ENCODE measurements at regions not wholly inside any gene's neighbourhood (a gene's known extent, or its start where the extent isn't known, plus 50 kb on each side); places are given as distances from the start of the nearest gene placed in this dataset.

GRCh38 chr15:53462651-53463050 lies 296.8 kb downstream of the WDR72 start:
- no peaks in the 10 kb centered on the region for H3K4me1 ChIP-seq (ENCODE audit: control insufficient read depth, insufficient read depth, low read length)
- H3K4me3 ChIP-seq (ENCODE audit: low read length): no peak overlapping the region
- H3K27me3 ChIP-seq (replicated peaks; ENCODE audit: control insufficient read depth, insufficient read depth, low read length): no peaks in the 10 kb centered on the region
- H3K36me3 ChIP-seq (ENCODE audit: control insufficient read depth, insufficient read depth, low read length, severe bottlenecking): no peaks in the 10 kb centered on the region
- no peak for DNase-seq (ENCODE audit: low read depth)
- H3K9ac ChIP-seq (ENCODE audit: low read length): no peak overlapping the region
- no peaks in the 10 kb centered on the region for H3K9me3 ChIP-seq (ENCODE audit: control insufficient read depth, low read length)

GRCh38 chr15:53461677-53462076 lies 297.8 kb downstream of the WDR72 start:
- Histone ChIP-seq H3K4me3 (ENCODE audit: low read length) (no peak overlapping the region), H3K4me1 (ENCODE audit: control insufficient read depth, insufficient read depth, low read length) (no peaks in the 10 kb centered on the region), H3K27me3 (replicated peaks; ENCODE audit: control insufficient read depth, insufficient read depth, low read length) (no peaks in the 10 kb centered on the region), H3K9ac (ENCODE audit: low read length) (no peak overlapping the region), H3K36me3 (ENCODE audit: control insufficient read depth, insufficient read depth, low read length, severe bottlenecking) (no peaks in the 10 kb centered on the region), H3K9me3 (ENCODE audit: control insufficient read depth, low read length) (no peaks in the 10 kb centered on the region)
- no peak for DNase-seq (ENCODE audit: low read depth)

- H3K9ac ChIP-seq (ENCODE audit: low read length): no peak overlapping the region
- DNase-seq (ENCODE audit: low read depth): no peak
- H3K9me3 ChIP-seq (ENCODE audit: control insufficient read depth, low read length): no peaks in the 10 kb centered on the region
- H3K27me3 ChIP-seq (replicated peaks; ENCODE audit: control insufficient read depth, insufficient read depth, low read length): no peaks in the 10 kb centered on the region
- H3K4me1 ChIP-seq (ENCODE audit: control insufficient read depth, insufficient read depth, low read length): no peaks in the 10 kb centered on the region
- no peak overlapping the region for H3K4me3 ChIP-seq (ENCODE audit: low read length)
- no peaks in the 10 kb centered on the region for H3K36me3 ChIP-seq (ENCODE audit: control insufficient read depth, insufficient read depth, low read length, severe bottlenecking)
Observed at GRCh38 chr15:53458736-53459135, 300.7 kb downstream of the WDR72 start.

- Histone ChIP-seq H3K9ac (ENCODE audit: low read length) (no peak overlapping the region), H3K9me3 (ENCODE audit: control insufficient read depth, low read length) (no peaks in the 10 kb centered on the region), H3K36me3 (ENCODE audit: control insufficient read depth, insufficient read depth, low read length, severe bottlenecking) (no peaks in the 10 kb centered on the region), H3K4me1 (ENCODE audit: control insufficient read depth, insufficient read depth, low read length) (peaks cover 4% of the 10 kb centered on the region), H3K4me3 (ENCODE audit: low read length) (no peak overlapping the region), H3K27me3 (replicated peaks; ENCODE audit: control insufficient read depth, insufficient read depth, low read length) (no peaks in the 10 kb centered on the region)
- DNase-seq (ENCODE audit: low read depth): no peak
Observed at GRCh38 chr15:53457479-53457878, 302.0 kb downstream of the WDR72 start.

GRCh38 chr15:53454843-53455721 lies 304.4 kb downstream of the WDR72 start:
- no peak for DNase-seq (ENCODE audit: low read depth)
- Histone ChIP-seq H3K36me3 (ENCODE audit: control insufficient read depth, insufficient read depth, low read length, severe bottlenecking) (no peaks in the 10 kb centered on the region), H3K9ac (ENCODE audit: low read length) (no peak overlapping the region), H3K4me1 (ENCODE audit: control insufficient read depth, insufficient read depth, low read length) (peaks cover 5% of the 10 kb centered on the region), H3K9me3 (ENCODE audit: control insufficient read depth, low read length) (no peaks in the 10 kb centered on the region), H3K4me3 (ENCODE audit: low read length) (no peak overlapping the region), H3K27me3 (replicated peaks; ENCODE audit: control insufficient read depth, insufficient read depth, low read length) (no peaks in the 10 kb centered on the region)

GRCh38 chr15:53454535-53454842 lies 305.0 kb downstream of the WDR72 start:
- no peaks in the 10 kb centered on the region for H3K36me3 ChIP-seq (ENCODE audit: control insufficient read depth, insufficient read depth, low read length, severe bottlenecking)
- no peak for DNase-seq (ENCODE audit: low read depth)
- H3K9me3 ChIP-seq (ENCODE audit: control insufficient read depth, low read length): no peaks in the 10 kb centered on the region
- peaks cover 5% of the 10 kb centered on the region for H3K4me1 ChIP-seq (ENCODE audit: control insufficient read depth, insufficient read depth, low read length)
- no peak overlapping the region for H3K9ac ChIP-seq (ENCODE audit: low read length)
- no peak overlapping the region for H3K4me3 ChIP-seq (ENCODE audit: low read length)
- H3K27me3 ChIP-seq (replicated peaks; ENCODE audit: control insufficient read depth, insufficient read depth, low read length): no peaks in the 10 kb centered on the region

GRCh38 chr15:53453253-53454105 lies 306.0 kb downstream of the WDR72 start:
- no peaks in the 10 kb centered on the region for H3K9me3 ChIP-seq (ENCODE audit: control insufficient read depth, low read length)
- H3K4me1 ChIP-seq (ENCODE audit: control insufficient read depth, insufficient read depth, low read length): peaks cover 5% of the 10 kb centered on the region
- no peak overlapping the region for H3K9ac ChIP-seq (ENCODE audit: low read length)
- no peak overlapping the region for H3K4me3 ChIP-seq (ENCODE audit: low read length)
- DNase-seq (ENCODE audit: low read depth): no peak
- no peaks in the 10 kb centered on the region for H3K27me3 ChIP-seq (replicated peaks; ENCODE audit: control insufficient read depth, insufficient read depth, low read length)
- H3K36me3 ChIP-seq (ENCODE audit: control insufficient read depth, insufficient read depth, low read length, severe bottlenecking): no peaks in the 10 kb centered on the region

- H3K27me3 ChIP-seq (replicated peaks; ENCODE audit: control insufficient read depth, insufficient read depth, low read length): peaks cover 3% of the 10 kb centered on the region
- no peak overlapping the region for H3K9ac ChIP-seq (ENCODE audit: low read length)
- no peak overlapping the region for H3K4me3 ChIP-seq (ENCODE audit: low read length)
- no peak for DNase-seq (ENCODE audit: low read depth)
- H3K9me3 ChIP-seq (ENCODE audit: control insufficient read depth, low read length): no peaks in the 10 kb centered on the region
- peaks cover 5% of the 10 kb centered on the region for H3K4me1 ChIP-seq (ENCODE audit: control insufficient read depth, insufficient read depth, low read length)
- H3K36me3 ChIP-seq (ENCODE audit: control insufficient read depth, insufficient read depth, low read length, severe bottlenecking): no peaks in the 10 kb centered on the region
Observed at GRCh38 chr15:53448232-53449015, 311.0 kb downstream of the WDR72 start.

GRCh38 chr15:53447742-53448141 lies 311.7 kb downstream of the WDR72 start:
- Histone ChIP-seq H3K4me1 (ENCODE audit: control insufficient read depth, insufficient read depth, low read length) (peaks cover 4% of the 10 kb centered on the region), H3K9ac (ENCODE audit: low read length) (no peak overlapping the region), H3K4me3 (ENCODE audit: low read length) (no peak overlapping the region)

GRCh38 chr15:53447053-53447574 lies 312.3 kb downstream of the WDR72 start:
- Histone ChIP-seq H3K4me3 (ENCODE audit: low read length) (no peak overlapping the region), H3K9me3 (ENCODE audit: control insufficient read depth, low read length) (no peaks in the 10 kb centered on the region), H3K36me3 (ENCODE audit: control insufficient read depth, insufficient read depth, low read length, severe bottlenecking) (no peaks in the 10 kb centered on the region), H3K4me1 (ENCODE audit: control insufficient read depth, insufficient read depth, low read length) (no peaks in the 10 kb centered on the region), H3K27me3 (replicated peaks; ENCODE audit: control insufficient read depth, insufficient read depth, low read length) (peaks cover 3% of the 10 kb centered on the region), H3K9ac (ENCODE audit: low read length) (no peak overlapping the region)
- no peak for DNase-seq (ENCODE audit: low read depth)

More at GRCh38 chr15:53447742-53448141, 311.7 kb downstream of the WDR72 start:
- no peak for DNase-seq (ENCODE audit: low read depth)
- Histone ChIP-seq H3K9me3 (ENCODE audit: control insufficient read depth, low read length) (no peaks in the 10 kb centered on the region), H3K27me3 (replicated peaks; ENCODE audit: control insufficient read depth, insufficient read depth, low read length) (peaks cover 3% of the 10 kb centered on the region), H3K36me3 (ENCODE audit: control insufficient read depth, insufficient read depth, low read length, severe bottlenecking) (no peaks in the 10 kb centered on the region)

GRCh38 chr15:53446376-53446775 lies 313.1 kb downstream of the WDR72 start:
- H3K36me3 ChIP-seq (ENCODE audit: control insufficient read depth, insufficient read depth, low read length, severe bottlenecking): no peaks in the 10 kb centered on the region
- H3K9me3 ChIP-seq (ENCODE audit: control insufficient read depth, low read length): no peaks in the 10 kb centered on the region
- no peak overlapping the region for H3K9ac ChIP-seq (ENCODE audit: low read length)
- no peaks in the 10 kb centered on the region for H3K4me1 ChIP-seq (ENCODE audit: control insufficient read depth, insufficient read depth, low read length)
- DNase-seq (ENCODE audit: low read depth): no peak
- no peak overlapping the region for H3K4me3 ChIP-seq (ENCODE audit: low read length)
- peaks cover 3% of the 10 kb centered on the region for H3K27me3 ChIP-seq (replicated peaks; ENCODE audit: control insufficient read depth, insufficient read depth, low read length)

Measured in adipocyte (in vitro differentiated cells).